ENCODE measurements at regions not wholly inside any gene's neighbourhood (a gene's known extent, or its start where the extent isn't known, plus 50 kb on each side); places are given as distances from the start of the nearest gene placed in this dataset.

GRCh38 chr11:130787092-130787616 lies 129.1 kb downstream of the SNX19 start:
- H3K27ac Mint-ChIP-seq: no peak overlapping the region
- no peak overlapping the region for H3K4me3 Mint-ChIP-seq
- intact Hi-C loops (cut with micrococcal nuclease): no loop called here
- H3K36me3 Mint-ChIP-seq (ENCODE audit: low read depth): no peaks in the 10 kb centered on the region
- no peaks in the 10 kb centered on the region for H3K4me1 Mint-ChIP-seq (ENCODE audit: low read depth)
- H3K9me3 Mint-ChIP-seq: no peaks in the 10 kb centered on the region
- H3K27me3 Mint-ChIP-seq (ENCODE audit: insufficient read depth): peaks cover 5% of the 10 kb centered on the region
- DNase-seq (ENCODE audit: low spot score): no peak

DNA sequence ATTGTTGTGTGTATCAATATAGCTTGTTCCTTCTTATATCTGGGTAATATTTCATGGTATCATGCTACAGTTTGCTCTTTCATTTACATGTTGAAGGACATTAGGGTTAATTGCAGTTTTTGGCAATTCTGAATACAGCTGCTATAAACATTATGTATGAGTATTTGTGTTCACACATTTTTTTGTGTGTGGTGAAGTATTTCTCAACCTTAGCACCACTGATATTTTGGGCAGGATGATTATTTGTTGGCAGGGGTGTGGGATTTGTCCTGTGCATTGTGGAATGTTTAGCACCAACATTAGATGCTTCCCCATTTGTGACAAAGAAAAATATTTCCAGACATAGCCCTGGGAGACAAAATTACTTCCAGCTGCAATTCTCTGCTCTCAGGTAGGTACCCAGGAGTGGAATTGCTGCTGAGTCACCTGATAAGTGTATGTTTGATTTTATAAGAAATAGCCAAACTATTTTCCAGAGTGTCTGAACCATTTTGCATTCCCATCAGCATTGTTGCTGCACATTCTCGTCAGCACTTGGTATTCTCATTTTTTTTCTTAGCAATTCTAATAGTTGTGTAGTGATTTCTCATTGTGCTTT lies 128.2 kb downstream of the SNX19 start:
- Mint-ChIP-seq H3K36me3 (ENCODE audit: low read depth) (no peaks in the 10 kb centered on the region), H3K9me3 (no peaks in the 10 kb centered on the region), H3K4me1 (ENCODE audit: low read depth) (no peaks in the 10 kb centered on the region), H3K27me3 (ENCODE audit: insufficient read depth) (peaks cover 5% of the 10 kb centered on the region), H3K27ac (no peak overlapping the region), H3K4me3 (no peak overlapping the region)
- intact Hi-C loops (cut with micrococcal nuclease): no loop called here
- no peak for DNase-seq (ENCODE audit: low spot score)

- no peak overlapping the region for H3K4me3 Mint-ChIP-seq
- no peaks in the 10 kb centered on the region for H3K9me3 Mint-ChIP-seq
- no peak overlapping the region for H3K27ac Mint-ChIP-seq
- H3K27me3 Mint-ChIP-seq (ENCODE audit: insufficient read depth): peaks cover 5% of the 10 kb centered on the region
- H3K4me1 Mint-ChIP-seq (ENCODE audit: low read depth): no peaks in the 10 kb centered on the region
- DNase-seq (ENCODE audit: low spot score): no peak
- intact Hi-C loops (cut with micrococcal nuclease): no loop called here
- no peaks in the 10 kb centered on the region for H3K36me3 Mint-ChIP-seq (ENCODE audit: low read depth)
Observed at GRCh38 chr11:130789056-130789640, 127.1 kb downstream of the SNX19 start.

DNA sequence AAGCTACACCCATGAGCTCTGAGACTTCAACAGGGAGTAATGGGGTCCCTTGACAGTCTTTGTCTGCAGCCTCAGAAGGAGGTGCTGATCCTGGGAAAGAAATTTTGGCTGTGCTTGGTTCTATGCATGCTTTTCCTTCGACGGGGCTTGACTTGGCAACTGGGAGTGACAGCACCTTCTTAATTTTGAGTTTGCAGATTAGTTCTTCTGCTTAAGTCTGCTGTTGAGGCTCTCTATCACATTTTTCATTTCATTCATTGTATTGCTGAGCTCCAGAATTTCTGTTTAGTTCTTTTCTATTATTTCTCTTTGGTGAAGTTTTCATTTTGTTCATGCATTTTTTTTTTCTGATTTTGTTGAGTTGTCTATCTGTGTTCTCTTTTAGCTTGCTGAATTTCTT lies 125.6 kb downstream of the SNX19 start:
- H3K4me1 Mint-ChIP-seq (ENCODE audit: low read depth): no peaks in the 10 kb centered on the region
- intact Hi-C loops (cut with micrococcal nuclease): no loop called here
- H3K36me3 Mint-ChIP-seq (ENCODE audit: low read depth): no peaks in the 10 kb centered on the region
- peaks cover 8% of the 10 kb centered on the region for H3K27me3 Mint-ChIP-seq (ENCODE audit: insufficient read depth)
- H3K9me3 Mint-ChIP-seq: no peaks in the 10 kb centered on the region
- H3K27ac Mint-ChIP-seq: no peak overlapping the region
- no peak overlapping the region for H3K4me3 Mint-ChIP-seq
- no peak for DNase-seq (ENCODE audit: low spot score)

GRCh38 chr11:130792772-130793171 lies 123.5 kb downstream of the SNX19 start:
- no peaks in the 10 kb centered on the region for H3K36me3 Mint-ChIP-seq (ENCODE audit: low read depth)
- no peak overlapping the region for H3K27ac Mint-ChIP-seq
- peaks cover 11% of the 10 kb centered on the region for H3K27me3 Mint-ChIP-seq (ENCODE audit: insufficient read depth)
- H3K4me1 Mint-ChIP-seq (ENCODE audit: low read depth): no peaks in the 10 kb centered on the region
- no peaks in the 10 kb centered on the region for H3K9me3 Mint-ChIP-seq
- no peak for DNase-seq (ENCODE audit: low spot score)
- no peak overlapping the region for H3K4me3 Mint-ChIP-seq
- intact Hi-C loops (cut with micrococcal nuclease): no loop called here

- Mint-ChIP-seq H3K27ac (no peak overlapping the region), H3K4me3 (no peak overlapping the region)
Observed at GRCh38 chr11:130796828-130797227, 119.5 kb downstream of the SNX19 start.

GRCh38 chr11:130798280-130798679 lies 118.0 kb downstream of the SNX19 start:
- Mint-ChIP-seq H3K4me1 (ENCODE audit: low read depth) (no peaks in the 10 kb centered on the region), H3K9me3 (no peaks in the 10 kb centered on the region), H3K27ac (no peak overlapping the region), H3K4me3 (no peak overlapping the region), H3K27me3 (ENCODE audit: insufficient read depth) (peaks cover 17% of the 10 kb centered on the region), H3K36me3 (ENCODE audit: low read depth) (no peaks in the 10 kb centered on the region)
- intact Hi-C loops (cut with micrococcal nuclease): no loop called here
- no peak for DNase-seq (ENCODE audit: low spot score)

More at GRCh38 chr11:130796828-130797227, 119.5 kb downstream of the SNX19 start:
- Mint-ChIP-seq H3K36me3 (ENCODE audit: low read depth) (no peaks in the 10 kb centered on the region), H3K27me3 (ENCODE audit: insufficient read depth) (peaks cover 11% of the 10 kb centered on the region), H3K4me1 (ENCODE audit: low read depth) (no peaks in the 10 kb centered on the region), H3K9me3 (no peaks in the 10 kb centered on the region)
- intact Hi-C loops (cut with micrococcal nuclease): no loop called here
- no peak for DNase-seq (ENCODE audit: low spot score)

DNA sequence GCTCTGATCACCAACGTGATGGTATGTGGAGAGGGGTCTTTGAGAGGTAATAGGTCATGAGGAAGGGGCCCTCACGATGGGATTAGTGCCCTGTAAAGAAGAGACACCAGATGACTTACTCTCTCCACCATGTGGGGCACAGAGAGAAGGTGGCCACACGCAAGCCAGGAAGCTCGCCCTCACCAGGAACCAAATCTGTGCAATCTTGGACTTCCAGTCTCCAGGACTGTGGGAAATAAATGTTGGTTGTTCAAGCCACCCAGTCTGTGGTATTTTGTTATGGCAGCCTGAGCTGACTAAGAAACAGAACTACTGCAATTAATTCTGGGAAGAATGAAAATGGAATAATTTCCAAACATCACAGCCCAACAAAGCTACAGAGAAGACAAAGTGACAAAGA lies 117.5 kb downstream of the SNX19 start:
- no peaks in the 10 kb centered on the region for H3K4me1 Mint-ChIP-seq (ENCODE audit: low read depth)
- H3K9me3 Mint-ChIP-seq: no peaks in the 10 kb centered on the region
- H3K4me3 Mint-ChIP-seq: no peak overlapping the region
- intact Hi-C loops (cut with micrococcal nuclease): no loop called here
- no peak for DNase-seq (ENCODE audit: low spot score)
- peaks cover 17% of the 10 kb centered on the region for H3K27me3 Mint-ChIP-seq (ENCODE audit: insufficient read depth)
- no peak overlapping the region for H3K27ac Mint-ChIP-seq
- no peaks in the 10 kb centered on the region for H3K36me3 Mint-ChIP-seq (ENCODE audit: low read depth)

DNA sequence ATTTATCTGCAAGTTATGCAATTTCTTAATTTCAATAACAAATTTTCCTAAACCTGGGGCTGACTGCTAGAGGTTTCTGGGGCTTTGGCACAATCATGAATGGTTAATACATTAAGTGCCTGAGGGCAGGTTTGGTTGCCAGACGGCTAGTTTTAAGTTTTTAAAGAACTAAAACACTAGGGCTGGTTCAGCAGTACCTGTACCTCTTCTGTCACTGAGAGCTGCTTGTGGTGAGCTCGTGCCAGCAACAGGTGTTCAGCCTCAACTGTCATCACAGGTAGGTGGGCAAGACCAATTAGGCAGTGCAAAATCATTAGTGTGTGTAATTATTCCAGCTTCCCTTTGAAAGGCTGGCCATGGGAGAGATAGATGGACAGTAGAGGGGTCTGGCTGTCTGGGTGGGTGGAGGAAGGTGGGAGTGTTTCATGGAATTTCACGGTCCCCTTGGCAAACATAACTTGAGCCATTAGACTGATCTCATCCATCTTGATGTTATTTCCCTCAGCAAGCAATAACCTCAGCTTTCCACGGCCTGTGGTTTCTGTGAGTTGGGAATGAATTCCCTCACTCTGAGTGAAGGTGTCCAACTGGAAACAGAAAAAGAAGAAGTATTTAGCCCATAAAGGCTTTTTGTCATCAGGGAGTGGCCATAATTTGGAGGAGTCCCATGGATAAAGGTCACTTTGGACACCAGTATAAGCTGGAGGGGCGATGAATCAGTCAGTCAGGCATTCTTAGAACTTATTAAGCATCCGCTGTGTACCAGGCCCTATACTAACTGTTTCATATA lies 114.8 kb downstream of the SNX19 start:
- intact Hi-C loops (cut with micrococcal nuclease): no loop called here
- no peaks in the 10 kb centered on the region for H3K4me1 Mint-ChIP-seq (ENCODE audit: low read depth)

GRCh38 chr11:130802567-130802966 lies 113.7 kb downstream of the SNX19 start:
- peaks cover 10% of the 10 kb centered on the region for H3K27me3 Mint-ChIP-seq (ENCODE audit: insufficient read depth)
- intact Hi-C loops (cut with micrococcal nuclease): no loop called here
- no peaks in the 10 kb centered on the region for H3K4me1 Mint-ChIP-seq (ENCODE audit: low read depth)
- no peak overlapping the region for H3K4me3 Mint-ChIP-seq
- no peaks in the 10 kb centered on the region for H3K36me3 Mint-ChIP-seq (ENCODE audit: low read depth)
- no peak overlapping the region for H3K27ac Mint-ChIP-seq
- no peak for DNase-seq (ENCODE audit: low spot score)
- no peaks in the 10 kb centered on the region for H3K9me3 Mint-ChIP-seq

More for the DNA sequence above, 114.8 kb downstream of the SNX19 start:
- peaks cover 14% of the 10 kb centered on the region for H3K27me3 Mint-ChIP-seq (ENCODE audit: insufficient read depth)
- H3K9me3 Mint-ChIP-seq: no peaks in the 10 kb centered on the region
- no peak overlapping the region for H3K27ac Mint-ChIP-seq
- H3K4me3 Mint-ChIP-seq: no peak overlapping the region
- H3K36me3 Mint-ChIP-seq (ENCODE audit: low read depth): no peaks in the 10 kb centered on the region
- DNase-seq (ENCODE audit: low spot score): no peak

GRCh38 chr11:130804306-130805076 lies 111.8 kb downstream of the SNX19 start:
- no peak for DNase-seq (ENCODE audit: low spot score)
- Mint-ChIP-seq H3K4me1 (ENCODE audit: low read depth) (no peaks in the 10 kb centered on the region), H3K27ac (no peak overlapping the region), H3K27me3 (ENCODE audit: insufficient read depth) (peaks cover 6% of the 10 kb centered on the region), H3K4me3 (no peak overlapping the region), H3K9me3 (no peaks in the 10 kb centered on the region), H3K36me3 (ENCODE audit: low read depth) (no peaks in the 10 kb centered on the region)
- intact Hi-C loops (cut with micrococcal nuclease): no loop called here

DNA sequence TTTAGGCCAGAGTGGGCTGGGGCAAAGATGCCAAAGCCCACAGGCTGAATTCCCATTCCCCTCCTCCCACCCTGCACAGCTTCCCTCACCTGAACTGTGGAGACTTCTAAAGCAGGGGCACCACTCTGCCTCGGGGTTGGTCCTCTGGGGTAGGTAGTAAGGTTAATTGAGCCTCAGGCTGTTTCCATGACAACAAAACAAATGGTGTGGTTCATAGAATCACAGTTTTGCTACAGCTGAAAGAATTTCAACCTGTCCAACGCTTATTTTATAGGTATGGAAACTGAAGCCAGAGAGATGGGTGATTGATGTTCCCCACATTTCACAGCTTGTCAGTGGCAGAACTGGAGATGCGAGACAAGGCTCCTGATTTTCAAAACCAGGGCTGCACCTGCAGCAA lies 109.5 kb downstream of the SNX19 start:
- Mint-ChIP-seq H3K9me3 (no peaks in the 10 kb centered on the region), H3K27me3 (ENCODE audit: insufficient read depth) (peaks cover 9% of the 10 kb centered on the region), H3K27ac (no peak overlapping the region), H3K4me3 (no peak overlapping the region), H3K4me1 (ENCODE audit: low read depth) (no peaks in the 10 kb centered on the region), H3K36me3 (ENCODE audit: low read depth) (no peaks in the 10 kb centered on the region)
- intact Hi-C loops (cut with micrococcal nuclease): no loop called here
- no peak for DNase-seq (ENCODE audit: low spot score)

- no peak overlapping the region for H3K4me3 Mint-ChIP-seq
- DNase-seq (ENCODE audit: low spot score): no peak
- intact Hi-C loops (cut with micrococcal nuclease): no loop called here
- H3K36me3 Mint-ChIP-seq (ENCODE audit: low read depth): no peaks in the 10 kb centered on the region
- peaks cover 6% of the 10 kb centered on the region for H3K27me3 Mint-ChIP-seq (ENCODE audit: insufficient read depth)
- H3K4me1 Mint-ChIP-seq (ENCODE audit: low read depth): no peaks in the 10 kb centered on the region
- H3K9me3 Mint-ChIP-seq: no peaks in the 10 kb centered on the region
- H3K27ac Mint-ChIP-seq: no peak overlapping the region
Observed at GRCh38 chr11:130808541-130808940, 107.7 kb downstream of the SNX19 start.
